ENCODE measurements at regions not wholly inside any gene's neighbourhood (a gene's known extent, or its start where the extent isn't known, plus 50 kb on each side); places are given as distances from the start of the nearest gene placed in this dataset.

- intact Hi-C loops (cut with DNase I) = no loop called here
- Histone ChIP-seq H3K4me3 (no peak overlapping the region), H3K9me3 (no peaks in the 10 kb centered on the region), H3K4me1 (peaks cover 8% of the 10 kb centered on the region), H3K36me3 (no peaks in the 10 kb centered on the region), H3K27me3 (no peaks in the 10 kb centered on the region), H3K27ac (no peak overlapping the region)
- DNase-seq (ENCODE audit: extremely low spot score in 2 of 2) = no peak
- TF ChIP-seq POLR2A (IDR thresholded peaks at IDR 0.05) (no peak), POLR2AphosphoS5 (IDR thresholded peaks at IDR 0.05; ENCODE audit: insufficient read depth in 1 of 2, low read depth in 1 of 2) (no peak), CTCF (IDR thresholded peaks at IDR 0.05) (no peak)
These were observed 305.0 kb downstream of the BUD13 start for GRCh38 chr11:116467823-116468222.

GRCh38 chr11:116466801-116467200 lies 306.0 kb downstream of the BUD13 start:
- no peak for DNase-seq (ENCODE audit: extremely low spot score in 2 of 2)

GRCh38 chr11:116466191-116466590 lies 306.6 kb downstream of the BUD13 start:
- H3K9me3 ChIP-seq = no peaks in the 10 kb centered on the region
- TF ChIP-seq POLR2A (IDR thresholded peaks at IDR 0.05) (no peak), POLR2AphosphoS5 (IDR thresholded peaks at IDR 0.05; ENCODE audit: insufficient read depth in 1 of 2, low read depth in 1 of 2) (no peak), CTCF (IDR thresholded peaks at IDR 0.05) (no peak)
- no peak overlapping the region for H3K4me3 ChIP-seq
- intact Hi-C loops (cut with DNase I) = no loop called here
- no peaks in the 10 kb centered on the region for H3K4me1 ChIP-seq
- no peaks in the 10 kb centered on the region for H3K27me3 ChIP-seq
- no peak for DNase-seq (ENCODE audit: extremely low spot score in 2 of 2)
- H3K36me3 ChIP-seq = no peaks in the 10 kb centered on the region
- H3K27ac ChIP-seq = no peak overlapping the region

More at GRCh38 chr11:116466801-116467200, 306.0 kb downstream of the BUD13 start:
- Histone ChIP-seq H3K27me3 (no peaks in the 10 kb centered on the region), H3K4me3 (no peak overlapping the region), H3K36me3 (no peaks in the 10 kb centered on the region), H3K9me3 (no peaks in the 10 kb centered on the region), H3K27ac (no peak overlapping the region), H3K4me1 (peaks cover under 1% of the 10 kb centered on the region)
- intact Hi-C loops (cut with DNase I) = no loop called here
- TF ChIP-seq POLR2AphosphoS5 (IDR thresholded peaks at IDR 0.05; ENCODE audit: insufficient read depth in 1 of 2, low read depth in 1 of 2) (no peak), POLR2A (IDR thresholded peaks at IDR 0.05) (no peak), CTCF (IDR thresholded peaks at IDR 0.05) (no peak)

GRCh38 chr11:116465056-116465455 lies 307.7 kb downstream of the BUD13 start:
- intact Hi-C loops (cut with DNase I) = no loop called here
- Histone ChIP-seq H3K4me3 (no peak overlapping the region), H3K27me3 (no peaks in the 10 kb centered on the region), H3K4me1 (no peaks in the 10 kb centered on the region), H3K9me3 (no peaks in the 10 kb centered on the region), H3K36me3 (no peaks in the 10 kb centered on the region), H3K27ac (no peak overlapping the region)
- no peak for TF ChIP-seq POLR2AphosphoS5 (IDR thresholded peaks at IDR 0.05; ENCODE audit: insufficient read depth in 1 of 2, low read depth in 1 of 2)
- TF ChIP-seq POLR2A (IDR thresholded peaks at IDR 0.05) = no peak
- TF ChIP-seq CTCF (IDR thresholded peaks at IDR 0.05) = no peak
- no peak for DNase-seq (ENCODE audit: extremely low spot score in 2 of 2)

GRCh38 chr11:116461789-116462188 lies 311.0 kb downstream of the BUD13 start:
- H3K4me3 ChIP-seq = no peak overlapping the region
- no peaks in the 10 kb centered on the region for H3K27me3 ChIP-seq
- DNase-seq (ENCODE audit: extremely low spot score in 2 of 2) = no peak
- H3K9me3 ChIP-seq = no peaks in the 10 kb centered on the region
- no peaks in the 10 kb centered on the region for H3K4me1 ChIP-seq
- no peak overlapping the region for H3K27ac ChIP-seq
- H3K36me3 ChIP-seq = no peaks in the 10 kb centered on the region
- TF ChIP-seq CTCF (IDR thresholded peaks at IDR 0.05) (no peak), POLR2A (IDR thresholded peaks at IDR 0.05) (no peak), POLR2AphosphoS5 (IDR thresholded peaks at IDR 0.05; ENCODE audit: insufficient read depth in 1 of 2, low read depth in 1 of 2) (no peak)
- intact Hi-C loops (cut with DNase I) = no loop called here
